ENCODE measurements at regions not wholly inside any gene's neighbourhood (a gene's known extent, or its start where the extent isn't known, plus 50 kb on each side); places are given as distances from the start of the nearest gene placed in this dataset.

DNA sequence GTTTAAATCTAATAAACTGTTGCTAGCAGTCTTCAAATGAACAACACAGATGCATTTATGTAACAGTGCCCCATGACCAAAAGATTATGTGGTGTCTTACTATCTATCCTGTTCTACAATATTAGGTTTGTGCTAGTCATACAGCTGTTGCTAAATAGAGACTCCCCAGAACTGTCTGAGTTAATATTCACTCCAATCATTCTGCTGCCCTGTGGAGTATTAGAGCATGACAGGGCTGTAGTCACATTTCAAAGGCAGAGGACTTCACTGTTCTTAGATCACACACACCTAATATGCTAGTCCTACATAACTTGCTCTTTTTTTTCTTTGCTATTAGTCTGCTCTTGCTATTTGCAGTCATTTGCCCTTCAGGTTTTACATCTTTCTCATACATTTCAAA lies 157.6 kb upstream of the MDGA2 start:
- TF ChIP-seq, protein P1, sequence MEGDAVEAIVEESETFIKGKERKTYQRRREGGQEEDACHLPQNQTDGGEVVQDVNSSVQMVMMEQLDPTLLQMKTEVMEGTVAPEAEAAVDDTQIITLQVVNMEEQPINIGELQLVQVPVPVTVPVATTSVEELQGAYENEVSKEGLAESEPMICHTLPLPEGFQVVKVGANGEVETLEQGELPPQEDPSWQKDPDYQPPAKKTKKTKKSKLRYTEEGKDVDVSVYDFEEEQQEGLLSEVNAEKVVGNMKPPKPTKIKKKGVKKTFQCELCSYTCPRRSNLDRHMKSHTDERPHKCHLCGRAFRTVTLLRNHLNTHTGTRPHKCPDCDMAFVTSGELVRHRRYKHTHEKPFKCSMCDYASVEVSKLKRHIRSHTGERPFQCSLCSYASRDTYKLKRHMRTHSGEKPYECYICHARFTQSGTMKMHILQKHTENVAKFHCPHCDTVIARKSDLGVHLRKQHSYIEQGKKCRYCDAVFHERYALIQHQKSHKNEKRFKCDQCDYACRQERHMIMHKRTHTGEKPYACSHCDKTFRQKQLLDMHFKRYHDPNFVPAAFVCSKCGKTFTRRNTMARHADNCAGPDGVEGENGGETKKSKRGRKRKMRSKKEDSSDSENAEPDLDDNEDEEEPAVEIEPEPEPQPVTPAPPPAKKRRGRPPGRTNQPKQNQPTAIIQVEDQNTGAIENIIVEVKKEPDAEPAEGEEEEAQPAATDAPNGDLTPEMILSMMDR (IDR thresholded peaks at IDR 0.05; ENCODE audit: low read length): no peak
- no peak for TF ChIP-seq EZH2 (IDR thresholded peaks at IDR 0.05; ENCODE audit: borderline replicate concordance, low read length)
